GM23338 (cell line): ENCODE measurements at regions not wholly inside any gene's neighbourhood (a gene's known extent, or its start where the extent isn't known, plus 50 kb on each side); places are given as distances from the start of the nearest gene placed in this dataset.

Experiments
- CREB1 ChIP-seq: fragments of 250-450 bp; sonication (Bioruptor Pico); IDR thresholded peaks from 2 replicates; pipeline ENCODE4 v1.5.0; 2020; ENCODE audit warnings: low read depth, mild to moderate bottlenecking, moderate library complexity
- CTCF ChIP-seq, 2 experiments: fragments of 200-600 bp in 1 of 2; sonication (generic) in 1 of 2; conservative IDR thresholded peaks; 2 replicates each; pipeline versions ENCODE4 v1.5.1 to v1.6.1; 2016 to 2017; ENCODE audit warnings: antibody characterized with exemption in 2 of 2, low read depth in 2 of 2, mild to moderate bottlenecking in 2 of 2, moderate library complexity in 1 of 2
- EZH2phosphoT487 ChIP-seq: fragments of 200-600 bp; sonication (generic); IDR thresholded peaks from one replicate; pipeline ENCODE4 v1.8.1; 2018; ENCODE audit warnings: antibody characterized with exemption; ENCODE audit not compliant: unreplicated experiment
- JUNB ChIP-seq: IDR thresholded peaks from one replicate; pipeline ENCODE4 v1.6.1; 2016; ENCODE audit warnings: antibody characterized with exemption; ENCODE audit not compliant: unreplicated experiment
- POLR2AphosphoS5 ChIP-seq: IDR thresholded peaks from 2 replicates; pipeline ENCODE4 v1.6.1; 2016; ENCODE audit warnings: antibody characterized with exemption, low read depth
- ZNF114 ChIP-seq: fragments of 250-450 bp; sonication (Bioruptor Pico); IDR thresholded peaks from 2 replicates; pipeline ENCODE4 v1.5.0; 2020; ENCODE audit warnings: mild to moderate bottlenecking, moderate library complexity

GRCh38 chr5:86411596-86411995 lies 206.1 kb upstream of the COX7C start:
- TF ChIP-seq CTCF (conservative IDR thresholded peaks at IDR 0.05; ENCODE audit: low read depth in 2 of 2) (no peak), POLR2AphosphoS5 (no peak), ZNF114 (no peak), JUNB (no peak), EZH2phosphoT487 (no peak), CREB1 (no peak)
